H1 (cell line): ENCODE measurements at regions not wholly inside any gene's neighbourhood (a gene's known extent, or its start where the extent isn't known, plus 50 kb on each side); places are given as distances from the start of the nearest gene placed in this dataset.

Source experiments
- CTCF ChIA-PET: fragments of 300-600 bp; sonication (Branson Sonifier 250); formaldehyde crosslinking; loops from one replicate; lab custom pipeline; 2021; ENCODE audit not compliant: partially characterized antibody; lab: Charles Lee
- POLR2A ChIA-PET: fragments of 300-600 bp; sonication (Branson Sonifier 250); formaldehyde crosslinking; loops from one replicate; lab custom pipeline; 2021; ENCODE audit warnings: inconsistent platforms; ENCODE audit not compliant: partially characterized antibody; lab: Charles Lee
- DNase-seq, 2 experiments: peaks; one replicate each; pipeline versions ENCODE4 v3.0.0 to v3.0.0-alpha.2; 2010 to 2022; ENCODE audit warnings: low spot score in 2 of 2, low read depth in 1 of 2, mixed read lengths in 1 of 2
- FAIRE-seq: peaks from 2 replicates; lab custom pipeline; 2011; peaks lifted over from hg19 to GRCh38; lab: Jason Lieb, UNC
- H2AFZ ChIP-seq: 2 replicates; pipeline ENCODE4 v1.8.1; 2012; ENCODE audit warnings: low read length, inconsistent platforms
- H2AK5ac ChIP-seq: 2 replicates; pipeline ENCODE4 v1.6.1; 2013; ENCODE audit warnings: low read depth, low read length
- H2BK120ac ChIP-seq: replicated peaks from 2 replicates; pipeline ENCODE3; 2013; ENCODE audit warnings: low read depth, low read length, inconsistent platforms
- H2BK12ac ChIP-seq: 2 replicates; pipeline ENCODE4 v1.6.1; 2013; ENCODE audit warnings: low read depth, low read length
- H2BK15ac ChIP-seq: 2 replicates; pipeline ENCODE4 v1.6.1; 2013; ENCODE audit warnings: low read length
- H2BK20ac ChIP-seq: 2 replicates; pipeline ENCODE4 v1.6.1; 2013; ENCODE audit warnings: low read length
- H2BK5ac ChIP-seq: 2 replicates; pipeline ENCODE4 v1.6.1; 2013; ENCODE audit warnings: low read depth, low read length
- H3K14ac ChIP-seq: 2 replicates; pipeline ENCODE4 v1.6.1; 2013; ENCODE audit warnings: inconsistent platforms; ENCODE audit not compliant: insufficient read length
- H3K18ac ChIP-seq: 2 replicates; pipeline ENCODE4 v1.6.1; 2013; ENCODE audit warnings: low read length; ENCODE audit errors: extremely low read depth
- H3K23ac ChIP-seq: 2 replicates; pipeline ENCODE4 v1.6.1; 2013; ENCODE audit warnings: inconsistent platforms; ENCODE audit not compliant: insufficient read length
- H3K23me2 ChIP-seq: 2 replicates; pipeline ENCODE4 v1.6.1; 2013; ENCODE audit warnings: low read depth, low read length
- H3K27ac ChIP-seq: 2 replicates; pipeline ENCODE4 v1.6.1; 2011; ENCODE audit warnings: low read depth, low read length, inconsistent platforms
- H3K27me3 ChIP-seq, 4 experiments: replicated peaks in 1 of 4; 1 replicate in 1 of 4; 2 replicates in 3 of 4; pipeline versions ENCODE4 v1.6.1 to v1.8.1; 2011 to 2013; ENCODE audit warnings: low read length in 3 of 4, mild to moderate bottlenecking in 3 of 4, inconsistent platforms in 2 of 4, mixed read lengths in 2 of 4, moderate library complexity in 1 of 4; ENCODE audit not compliant: control insufficient read depth in 3 of 4, insufficient read depth in 3 of 4; ENCODE audit errors: extremely low read depth in 1 of 4
- H3K36me3 ChIP-seq, 4 experiments: 2 replicates each; pipeline versions ENCODE4 v1.6.1 to v1.8.1; 2011 to 2013; ENCODE audit warnings: mild to moderate bottlenecking in 4 of 4, low read length in 3 of 4, moderate library complexity in 2 of 4, control low read depth in 1 of 4, inconsistent platforms in 1 of 4; ENCODE audit not compliant: insufficient read depth in 4 of 4, control insufficient read depth in 2 of 4
- H3K4ac ChIP-seq: replicated peaks from 2 replicates; pipeline ENCODE3; 2013; ENCODE audit warnings: low read length, low read depth, mixed read lengths, inconsistent platforms; ENCODE audit not compliant: insufficient read length
- H3K4me1 ChIP-seq, 4 experiments: replicated peaks in 1 of 4; 1 replicate in 1 of 4; 2 replicates in 3 of 4; pipeline versions ENCODE4 v1.6.1 to v1.8.1; 2011 to 2013; ENCODE audit warnings: low read length in 3 of 4, inconsistent platforms in 2 of 4, mixed read lengths in 1 of 4; ENCODE audit not compliant: insufficient read depth in 4 of 4, control insufficient read depth in 3 of 4
- H3K4me2 ChIP-seq, 2 experiments: 2 replicates each; pipeline versions ENCODE4 v1.6.1 to v1.8.1; 2011 to 2013; ENCODE audit warnings: low read depth in 2 of 2, low read length in 2 of 2, control low read depth in 1 of 2, inconsistent platforms in 1 of 2, mild to moderate bottlenecking in 1 of 2; ENCODE audit not compliant: insufficient read depth in 1 of 2
- H3K4me3 ChIP-seq, 4 experiments: fragments of 200-600, 300-600 bp in 1 of 4; sonication (generic), shearing (Covaris generic), sonication (Bioruptor Twin) in 1 of 4; 2 replicates each; pipeline versions ENCODE4 v1.5.1 to v1.8.1; 2011 to 2016; ENCODE audit warnings: low read length in 4 of 4, low read depth in 3 of 4, control low read depth in 2 of 4, inconsistent platforms in 2 of 4, mild to moderate bottlenecking in 2 of 4, mixed read lengths in 1 of 4, moderate library complexity in 1 of 4; ENCODE audit not compliant: insufficient read depth in 2 of 4; ENCODE audit errors: extremely low read depth in 1 of 4
- H3K56ac ChIP-seq: replicated peaks from 2 replicates; pipeline ENCODE3; 2013; ENCODE audit warnings: low read depth, mild to moderate bottlenecking, mixed read lengths, low read length, inconsistent platforms; ENCODE audit not compliant: insufficient read length
- H3K79me1 ChIP-seq: 2 replicates; pipeline ENCODE4 v1.6.1; 2013; ENCODE audit warnings: low read depth, low read length, control low read depth
- H3K79me2 ChIP-seq, 2 experiments: 2 replicates each; pipeline versions ENCODE4 v1.6.1 to v1.8.1; 2012 to 2013; ENCODE audit warnings: low read length in 2 of 2, mild to moderate bottlenecking in 2 of 2, inconsistent platforms in 1 of 2; ENCODE audit not compliant: insufficient read depth in 2 of 2, control insufficient read depth in 1 of 2
- H3K9ac ChIP-seq, 4 experiments: replicated peaks in 1 of 4; 1 replicate in 1 of 4; 2 replicates in 3 of 4; pipeline versions ENCODE4 v1.6.1 to v1.8.1; 2011 to 2013; ENCODE audit warnings: low read depth in 3 of 4, low read length in 3 of 4, control low read depth in 2 of 4, mild to moderate bottlenecking in 2 of 4, moderate library complexity in 2 of 4, inconsistent platforms in 1 of 4; ENCODE audit errors: extremely low read depth in 1 of 4
- H3K9me3 ChIP-seq, 2 experiments: 2 replicates each; pipeline versions ENCODE4 v1.6.1 to v1.8.1; 2012 to 2013; ENCODE audit warnings: mild to moderate bottlenecking in 2 of 2, moderate library complexity in 2 of 2, control low read depth in 1 of 2, inconsistent platforms in 1 of 2, low read depth in 1 of 2, low read length in 1 of 2, mixed read lengths in 1 of 2; ENCODE audit not compliant: insufficient read depth in 2 of 2
- H4K20me1 ChIP-seq, 2 experiments: replicated peaks in 1 of 2; 2 replicates each; pipeline versions ENCODE3 to v1.8.1; 2011 to 2013; ENCODE audit warnings: inconsistent platforms in 2 of 2, low read length in 2 of 2, mild to moderate bottlenecking in 1 of 2; ENCODE audit not compliant: insufficient read depth in 2 of 2, control insufficient read depth in 1 of 2
- H4K5ac ChIP-seq: 2 replicates; pipeline ENCODE4 v1.6.1; 2013; ENCODE audit warnings: low read length, low read depth, mixed read lengths, inconsistent platforms; ENCODE audit not compliant: insufficient read length
- H4K8ac ChIP-seq: 2 replicates; pipeline ENCODE4 v1.8.0; 2013; ENCODE audit warnings: mild to moderate bottlenecking, moderate library complexity, low read length, inconsistent platforms; ENCODE audit not compliant: insufficient read depth; ENCODE audit errors: extremely low read depth
- H4K91ac ChIP-seq: replicated peaks from 2 replicates; pipeline ENCODE3; 2013; ENCODE audit warnings: low read length, mixed read lengths, inconsistent platforms; ENCODE audit not compliant: insufficient read length
- ASH2L ChIP-seq: fragments of 200-600, 300-600 bp; sonication (generic); IDR thresholded peaks from one replicate; pipeline ENCODE4 v1.7.1; 2017; ENCODE audit warnings: low read length
- EGR1 ChIP-seq: IDR thresholded peaks from 2 replicates; pipeline ENCODE4 v1.6.1; 2011; ENCODE audit warnings: low read depth, low read length, borderline replicate concordance
- FOSL1 ChIP-seq: IDR thresholded peaks from 2 replicates; pipeline ENCODE4 v1.6.1; 2011; ENCODE audit warnings: mild to moderate bottlenecking, low read depth, low read length, moderate library complexity; ENCODE audit not compliant: insufficient read depth
- GABPA ChIP-seq: IDR thresholded peaks from 2 replicates; pipeline ENCODE4 v1.6.1; 2011; ENCODE audit warnings: mild to moderate bottlenecking, low read length, moderate library complexity, borderline replicate concordance; ENCODE audit not compliant: insufficient read depth
- JUN ChIP-seq: IDR thresholded peaks from 2 replicates; pipeline ENCODE4 v1.6.1; 2011; ENCODE audit warnings: low read depth, mild to moderate bottlenecking, improper control_type of control experiment, low read length
- KDM1A ChIP-seq: fragments of 200-600, 300-600 bp; sonication (generic); IDR thresholded peaks from 2 replicates; pipeline ENCODE4 v1.7.1; 2016; ENCODE audit warnings: mild to moderate bottlenecking, low read length, borderline replicate concordance
- KDM5A ChIP-seq: fragments of 200-600 bp; IDR thresholded peaks from 2 replicates; pipeline ENCODE4 v1.7.1; 2012; ENCODE audit warnings: mild to moderate bottlenecking, low read length, inconsistent platforms, mixed read lengths
- PHF8 ChIP-seq: fragments of 200-600 bp; sonication (generic); conservative IDR thresholded peaks from 2 replicates; pipeline ENCODE4 v1.7.1; 2012; ENCODE audit warnings: low read depth, mild to moderate bottlenecking, inconsistent platforms, low read length, moderate library complexity
- POLR2AphosphoS5 ChIP-seq: IDR thresholded peaks from 2 replicates; pipeline ENCODE4 v1.6.1; 2011; ENCODE audit warnings: low read depth, low read length
- RBBP5 ChIP-seq: IDR thresholded peaks from 2 replicates; pipeline ENCODE4 v1.7.1; 2012; ENCODE audit warnings: low read depth, mild to moderate bottlenecking, inconsistent platforms, low read length, moderate library complexity, borderline replicate concordance
- RXRA ChIP-seq: IDR thresholded peaks from 2 replicates; pipeline ENCODE4 v1.6.1; 2011; ENCODE audit warnings: low read depth, mild to moderate bottlenecking, low read length, moderate library complexity; ENCODE audit not compliant: insufficient read depth
- SIX5 ChIP-seq: IDR thresholded peaks from 2 replicates; pipeline ENCODE4 v1.6.1; 2011; ENCODE audit warnings: mild to moderate bottlenecking, low read depth, low read length
- TAF1 ChIP-seq: IDR thresholded peaks from 2 replicates; pipeline ENCODE4 v1.6.1; 2011; ENCODE audit warnings: mild to moderate bottlenecking, low read depth, low read length
- TCF12 ChIP-seq: IDR thresholded peaks from 2 replicates; pipeline ENCODE4 v1.6.1; 2011; ENCODE audit warnings: low read depth, mild to moderate bottlenecking, low read length
- TEAD4 ChIP-seq: IDR thresholded peaks from 2 replicates; pipeline ENCODE4 v1.6.1; 2012; ENCODE audit warnings: low read depth, low read length, inconsistent platforms, mixed read lengths
- WGBS, 2 experiments: shearing (Covaris generic) in 1 of 2; methylation state at CpG; one replicate each; pipeline versions ENCODE4 v1.1.6 to v1.1.7; 2013 to 2015; ENCODE audit warnings: low lambda C conversion rate in 2 of 2, mixed read lengths in 2 of 2, inconsistent platforms in 1 of 2, low coverage in 1 of 2, missing lambda C conversion rate in 1 of 2; ENCODE audit not compliant: insufficient replicate concordance in 2 of 2, insufficient coverage in 1 of 2, insufficient read length in 1 of 2; ENCODE audit errors: extremely low coverage in 1 of 2, missing lambda C conversion rate in 1 of 2; 5-methylcytosine and 5-hydroxymethylcytosine counted together
- TF ChIP-seq, protein P1 (sequence below): IDR thresholded peaks from 2 replicates; pipeline ENCODE4 v1.6.1; 2012; ENCODE audit warnings: inconsistent platforms

DNA sequence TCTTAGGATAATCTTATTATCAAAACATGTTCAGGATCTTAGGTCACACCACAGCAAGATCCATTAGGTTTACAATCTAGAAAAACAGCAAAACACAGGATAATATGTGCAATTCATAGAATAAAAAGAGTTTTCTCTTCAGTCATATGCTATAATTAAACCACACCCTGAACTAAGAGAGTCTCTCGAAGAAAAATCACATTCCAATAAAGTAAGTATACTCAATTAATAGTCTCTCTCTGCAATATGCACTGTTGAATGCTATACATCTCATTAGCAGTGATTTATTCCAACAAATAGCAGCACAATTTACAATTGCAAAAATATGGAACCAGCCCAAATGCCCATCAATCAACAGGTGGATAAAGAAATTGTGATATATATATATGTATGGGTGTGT, 383.7 kb downstream of the PPP3CA start:
- Histone ChIP-seq H2BK12ac (no peak overlapping the region), H3K18ac (no peak overlapping the region), H4K20me1 (no peaks in the 10 kb centered on the region), H3K9ac (no peak overlapping the region), H3K27me3 (no peaks in the 10 kb centered on the region), H3K36me3 (no peaks in the 10 kb centered on the region), H3K9me3 (no peaks in the 10 kb centered on the region), H3K23ac (no peak overlapping the region), H3K4me3 (no peak overlapping the region), H2BK20ac (no peak overlapping the region), H3K56ac (no peak overlapping the region), H4K91ac (no peak overlapping the region), H4K5ac (no peak overlapping the region), H3K4ac (no peak overlapping the region), H2BK120ac (no peak overlapping the region), H3K79me2 (no peaks in the 10 kb centered on the region), H4K8ac (no peak overlapping the region), H3K4me2 (no peak overlapping the region), H3K27ac (no peak overlapping the region), H3K4me1 (peaks cover 0 to 4% (median 0%) of the 10 kb centered on the region in 4 experiments; a peak in 3 of 7 replicates), H2BK15ac (no peak overlapping the region), H3K23me2 (no peaks in the 10 kb centered on the region), H2BK5ac (no peak overlapping the region), H3K14ac (no peak overlapping the region), H3K79me1 (no peaks in the 10 kb centered on the region), H2AFZ (no peak overlapping the region), H2AK5ac (no peak overlapping the region)
- ChIA-PET CTCF (no interaction called here), POLR2A (no interaction called here)
- FAIRE-seq: no peak
- 89% methylated on average over 1 of the region's 1 CpG; no CpG with 5 or more reads in 1 of the 2 experiments for WGBS, 2 experiments
- no peak for DNase-seq
- TF ChIP-seq TCF12 (no peak), PHF8 (no peak), JUN (no peak), POLR2AphosphoS5 (no peak), ASH2L (no peak), SIX5 (no peak), EGR1 (no peak), GABPA (no peak), KDM5A (no peak), FOSL1 (no peak), TAF1 (no peak), TEAD4 (no peak), KDM1A (no peak), RBBP5 (no peak), RXRA (no peak)
- TF ChIP-seq, protein P1, sequence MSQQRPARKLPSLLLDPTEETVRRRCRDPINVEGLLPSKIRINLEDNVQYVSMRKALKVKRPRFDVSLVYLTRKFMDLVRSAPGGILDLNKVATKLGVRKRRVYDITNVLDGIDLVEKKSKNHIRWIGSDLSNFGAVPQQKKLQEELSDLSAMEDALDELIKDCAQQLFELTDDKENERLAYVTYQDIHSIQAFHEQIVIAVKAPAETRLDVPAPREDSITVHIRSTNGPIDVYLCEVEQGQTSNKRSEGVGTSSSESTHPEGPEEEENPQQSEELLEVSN: no peak
